Uterus (tissue), 2 donors: ENCODE measurements at regions not wholly inside any gene's neighbourhood (a gene's known extent, or its start where the extent isn't known, plus 50 kb on each side); places are given as distances from the start of the nearest gene placed in this dataset.

ENCODE experiments used
- CTCF ChIP-seq, 4 experiments: fragments of 200-600 bp in 2 of 4; fragments of 450-650 bp in 2 of 4; sonication (generic) in 2 of 4; IDR thresholded peaks; one replicate each; pipeline ENCODE4 v1.5.1; 2016 to 2019; ENCODE audit warnings: antibody characterized with exemption in 4 of 4, mild to moderate bottlenecking in 2 of 4, moderate library complexity in 1 of 4
- POLR2A ChIP-seq, 2 donors: fragments of 450-650 bp; IDR thresholded peaks; one replicate each; pipeline ENCODE4 v1.6.1; 2016; ENCODE audit warnings: antibody characterized with exemption in 2 of 2, mild to moderate bottlenecking in 1 of 2, moderate library complexity in 1 of 2

- TF ChIP-seq CTCF (IDR thresholded peaks at IDR 0.05) = no peak
- TF ChIP-seq POLR2A (IDR thresholded peaks at IDR 0.05) = no peak
Observed at GRCh38 chr1:79220509-79220908, 214.0 kb upstream of the ADGRL4 start.
